ENCODE measurements at regions not wholly inside any gene's neighbourhood (a gene's known extent, or its start where the extent isn't known, plus 50 kb on each side); places are given as distances from the start of the nearest gene placed in this dataset.

- no peak for DNase-seq
Measured at GRCh38 chr10:2850202-2850601, 217.1 kb upstream of the PFKP start.

GRCh38 chr10:2844925-2845324 lies 222.4 kb upstream of the PFKP start:
- DNase-seq = no peak

GRCh38 chr10:2839081-2839725 lies 228.1 kb upstream of the PFKP start:
- peak in 1 of 2 donors; percentile 5 for DNase-seq

- DNase-seq = no peak
Measured at GRCh38 chr10:2837674-2838073, 229.7 kb upstream of the PFKP start.

GRCh38 chr10:2836921-2837662 lies 230.3 kb upstream of the PFKP start:
- DNase-seq = no peak

GRCh38 chr10:2834214-2834613 lies 233.1 kb upstream of the PFKP start:
- no peak for DNase-seq

GRCh38 chr10:2831509-2831908 lies 235.8 kb upstream of the PFKP start:
- no peak for DNase-seq

- DNase-seq = no peak
Measured at GRCh38 chr10:2828741-2829140, 238.6 kb upstream of the PFKP start.

- DNase-seq = no peak
Measured at GRCh38 chr10:2826675-2827074, 240.7 kb upstream of the PFKP start.

GRCh38 chr10:2825841-2826240 lies 241.5 kb upstream of the PFKP start:
- DNase-seq = no peak

- DNase-seq = no peak
Measured at GRCh38 chr10:2817940-2818636, 249.3 kb upstream of the PFKP start.

- no peak for DNase-seq
Measured at GRCh38 chr10:2813693-2814092, 253.7 kb upstream of the PFKP start.

GRCh38 chr10:2813286-2813685 lies 254.1 kb upstream of the PFKP start:
- DNase-seq = no peak

GRCh38 chr10:2812631-2813030 lies 254.7 kb upstream of the PFKP start:
- no peak for DNase-seq

GRCh38 chr10:2800178-2800577 lies 267.2 kb upstream of the PFKP start:
- DNase-seq = no peak

GRCh38 chr10:2798336-2799022 lies 268.9 kb upstream of the PFKP start:
- DNase-seq = no peak

GRCh38 chr10:2791774-2792443 lies 275.4 kb upstream of the PFKP start:
- peak in 1 of 2 donors; percentile 1 for DNase-seq

GRCh38 chr10:2790396-2791188 lies 276.8 kb upstream of the PFKP start:
- DNase-seq = no peak

- no peak for DNase-seq
Measured at GRCh38 chr10:2786251-2786650, 281.1 kb upstream of the PFKP start.

- DNase-seq = no peak
Measured at GRCh38 chr10:2784766-2785165, 282.6 kb upstream of the PFKP start.

GRCh38 chr10:2782950-2783349 lies 284.4 kb upstream of the PFKP start:
- no peak for DNase-seq

GRCh38 chr10:2782265-2782664 lies 285.1 kb upstream of the PFKP start:
- DNase-seq = no peak
